PC-3 (cell line): ENCODE measurements at regions not wholly inside any gene's neighbourhood (a gene's known extent, or its start where the extent isn't known, plus 50 kb on each side); places are given as distances from the start of the nearest gene placed in this dataset.

Experiments used
- CTCF ChIP-seq: fragments of 300-600 bp; sonication (generic); conservative IDR thresholded peaks from 2 replicates; pipeline ENCODE4 v1.5.1; 2017; ENCODE audit warnings: antibody characterized with exemption, low read depth, mild to moderate bottlenecking, low read length
- EZH2 ChIP-seq: fragments of 300-600 bp; sonication (generic); IDR thresholded peaks from one replicate; pipeline ENCODE4 v1.6.1; 2017; ENCODE audit warnings: antibody characterized with exemption, mild to moderate bottlenecking, low read length; ENCODE audit not compliant: unreplicated experiment
- EZH2phosphoT487 ChIP-seq: fragments of 300-600 bp; sonication (generic); IDR thresholded peaks from 2 replicates; pipeline ENCODE4 v1.6.1; 2018; ENCODE audit warnings: mild to moderate bottlenecking, antibody characterized with exemption, low read length, borderline replicate concordance

DNA sequence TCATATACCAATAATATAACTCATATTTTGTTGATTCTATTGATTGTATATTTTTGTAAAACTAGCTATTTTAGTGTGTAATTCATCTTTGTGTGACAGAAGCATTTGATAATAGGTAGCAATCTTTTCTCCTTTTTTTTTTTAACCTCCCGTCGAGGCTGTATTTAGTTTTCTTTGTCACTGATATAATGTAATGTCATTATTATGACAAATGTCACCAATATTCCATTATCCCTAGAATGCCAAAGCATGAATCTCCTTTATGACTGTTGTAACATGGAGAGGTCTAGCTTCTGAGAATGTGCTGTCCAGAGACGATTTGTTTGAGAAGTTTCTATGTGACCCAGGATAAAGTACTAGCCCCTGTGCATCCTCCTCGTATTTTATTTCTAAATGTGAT is 639.0 kb upstream of the ATXN7L3B start:
- no peak for TF ChIP-seq CTCF
- no peak for TF ChIP-seq EZH2
- no peak for TF ChIP-seq EZH2phosphoT487
